ENCODE measurements at regions not wholly inside any gene's neighbourhood (a gene's known extent, or its start where the extent isn't known, plus 50 kb on each side); places are given as distances from the start of the nearest gene placed in this dataset.
A peak's percentile ranks its signal among the peaks of the same experiment; 100 is the strongest.

DNA sequence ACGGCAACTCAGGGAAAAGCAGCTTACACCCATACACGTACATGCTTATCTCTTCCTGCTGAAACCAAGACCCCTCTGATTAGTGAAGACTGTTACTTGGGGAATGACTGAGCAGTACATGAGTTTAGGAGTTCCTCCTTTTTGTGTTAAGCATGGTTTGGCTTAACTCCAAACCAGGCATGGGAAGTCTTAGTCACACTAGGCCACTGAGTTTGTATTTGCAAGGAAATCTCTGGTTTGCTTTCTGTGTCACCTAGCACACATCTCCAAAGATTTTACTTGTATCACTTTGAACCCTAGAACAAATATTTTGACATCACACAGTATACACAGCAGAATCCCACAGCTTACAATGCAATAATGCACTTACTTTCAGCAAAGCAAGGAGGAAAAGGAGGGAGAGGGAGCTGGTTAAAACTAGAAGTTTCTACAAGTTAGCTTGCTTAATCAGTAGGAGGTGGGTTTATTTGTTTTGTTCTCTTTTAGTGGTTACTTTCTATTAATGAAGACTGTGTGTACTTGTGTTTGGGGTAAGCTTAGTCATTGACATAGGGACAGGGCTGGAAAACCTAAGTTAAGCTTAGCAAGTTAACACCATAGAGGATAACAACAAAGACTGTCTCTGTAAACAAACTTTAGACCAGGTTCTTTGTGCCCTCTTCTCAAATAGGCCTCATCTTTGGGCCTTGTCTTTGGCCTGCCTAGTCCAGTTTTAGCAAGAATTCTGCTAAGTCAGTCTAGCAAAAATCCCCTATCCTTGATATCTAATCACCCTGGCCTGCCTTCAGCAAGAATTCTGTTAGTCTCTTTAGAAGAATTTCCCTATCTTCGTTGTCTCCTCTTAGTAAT, 219.4 kb downstream of the MREG start:
- no peak overlapping the region for H3K27ac ChIP-seq (ENCODE audit: low read depth in 1 of 2, low read length in 2 of 2)
- H3K9ac ChIP-seq (ENCODE audit: low read depth in 1 of 2, low read length in 2 of 2), result no peak overlapping the region
- no peaks in the 10 kb centered on the region for H3K9me3 ChIP-seq (ENCODE audit: control insufficient read depth in 4 of 4, low read length in 3 of 4)
- WGBS, result 80% methylated on average over 3 of the region's 3 CpGs
- TF ChIP-seq JUND (IDR thresholded peaks at IDR 0.05), result peak in 1 of 2 donors; percentile 46
- TF ChIP-seq HNF4A (conservative IDR thresholded peaks at IDR 0.05), result peak; percentile 22 to 45
- no peak for TF ChIP-seq ZBTB33 (IDR thresholded peaks at IDR 0.05)
- no peaks in the 10 kb centered on the region for H3K36me3 ChIP-seq (ENCODE audit: control insufficient read depth in 4 of 4, insufficient read depth in 3 of 4, low read depth in 1 of 4, low read length in 3 of 4)
- no peaks in the 10 kb centered on the region for H3K27me3 ChIP-seq (ENCODE audit: control insufficient read depth in 4 of 4, insufficient read depth in 4 of 4, low read length in 3 of 4)
- peaks cover 0 to 5% (median 2%) of the 10 kb centered on the region in 4 donors for H3K4me1 ChIP-seq (ENCODE audit: control insufficient read depth in 4 of 4, insufficient read depth in 4 of 4, low read length in 3 of 4)
- H3K4me3 ChIP-seq (ENCODE audit: low read depth in 1 of 3, low read length in 3 of 3), result no peak overlapping the region
- no peak for DNase-seq (ENCODE audit: low spot score)

- H3K9ac ChIP-seq (ENCODE audit: low read depth in 1 of 2, low read length in 2 of 2), result no peak overlapping the region
- H3K36me3 ChIP-seq (ENCODE audit: control insufficient read depth in 4 of 4, insufficient read depth in 3 of 4, low read depth in 1 of 4, low read length in 3 of 4), result no peaks in the 10 kb centered on the region
- H3K27me3 ChIP-seq (ENCODE audit: control insufficient read depth in 4 of 4, insufficient read depth in 4 of 4, low read length in 3 of 4), result no peaks in the 10 kb centered on the region
- no peak for DNase-seq (ENCODE audit: low spot score)
- no peak overlapping the region for H3K4me3 ChIP-seq (ENCODE audit: low read depth in 1 of 3, low read length in 3 of 3)
- H3K27ac ChIP-seq (ENCODE audit: low read depth in 1 of 2, low read length in 2 of 2), result no peak overlapping the region
- 86% methylated on average over 4 of the region's 4 CpGs for WGBS
- peaks cover 0 to 5% (median 2%) of the 10 kb centered on the region in 4 donors for H3K4me1 ChIP-seq (ENCODE audit: control insufficient read depth in 4 of 4, insufficient read depth in 4 of 4, low read length in 3 of 4)
- TF ChIP-seq NR2F2 (IDR thresholded peaks at IDR 0.05), result no peak
- TF ChIP-seq FOXA2 (IDR thresholded peaks at IDR 0.05), result no peak
- TF ChIP-seq, protein P1, sequence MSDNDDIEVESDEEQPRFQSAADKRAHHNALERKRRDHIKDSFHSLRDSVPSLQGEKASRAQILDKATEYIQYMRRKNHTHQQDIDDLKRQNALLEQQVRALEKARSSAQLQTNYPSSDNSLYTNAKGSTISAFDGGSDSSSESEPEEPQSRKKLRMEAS (IDR thresholded peaks at IDR 0.05), result no peak
- no peak for TF ChIP-seq RAD21 (IDR thresholded peaks at IDR 0.05)
- no peak for TF ChIP-seq EGR1 (IDR thresholded peaks at IDR 0.05; ENCODE audit: low read depth in 2 of 2)
- no peak for TF ChIP-seq GABPA (IDR thresholded peaks at IDR 0.05 in 1 of 2, conservative IDR thresholded peaks at IDR 0.05 in 1 of 2)
- TF ChIP-seq TAF1 (conservative IDR thresholded peaks at IDR 0.05), result no peak
- no peak for TF ChIP-seq ZBTB33 (IDR thresholded peaks at IDR 0.05)
- no peaks in the 10 kb centered on the region for H3K9me3 ChIP-seq (ENCODE audit: control insufficient read depth in 4 of 4, low read length in 3 of 4)
These were observed 221.8 kb downstream of the MREG start for GRCh38 chr2:215791481-215791937.

DNA sequence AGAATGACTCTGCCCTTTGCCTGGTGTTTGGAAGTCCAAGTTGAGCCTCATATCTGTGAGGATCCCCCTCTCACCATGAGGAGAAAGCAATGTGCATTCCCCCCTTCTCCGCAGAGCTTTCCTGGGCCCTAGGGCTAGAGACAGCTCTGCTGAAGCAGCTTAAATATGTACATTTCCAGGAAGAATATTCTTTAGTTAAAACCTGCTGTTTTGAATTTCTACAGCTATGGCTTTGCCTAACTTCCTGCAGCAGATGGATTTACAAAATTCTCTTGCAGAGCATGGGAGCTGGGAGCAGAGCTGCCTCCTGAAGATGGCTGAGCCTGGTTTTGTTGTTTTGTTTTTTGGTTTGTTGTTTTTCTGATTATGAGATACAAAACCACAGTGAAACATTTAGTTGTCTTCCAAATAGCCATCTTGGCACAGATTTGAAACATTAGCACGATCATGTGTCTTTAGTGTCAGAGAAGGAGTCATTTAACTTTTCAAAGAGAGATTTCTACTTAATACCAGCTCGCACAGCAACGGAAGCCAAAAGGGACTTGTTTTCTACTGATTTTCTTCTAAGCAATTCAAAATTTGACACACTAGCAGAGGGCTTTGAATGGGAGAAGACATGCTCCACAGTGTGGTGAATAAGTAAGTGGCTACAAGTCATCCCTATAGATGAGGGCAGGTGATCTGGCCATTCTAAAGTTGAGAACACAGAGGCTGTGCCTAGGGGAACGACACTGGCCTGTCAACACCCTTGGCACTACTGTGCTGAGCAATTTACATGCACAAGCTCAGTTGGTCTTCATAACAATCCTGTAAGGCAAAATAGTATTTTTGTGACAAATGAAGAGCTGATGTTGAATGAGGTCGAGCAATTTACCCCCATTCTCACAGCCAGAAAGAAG, 222.6 kb downstream of the MREG start:
- Histone ChIP-seq H3K27me3 (ENCODE audit: control insufficient read depth in 4 of 4, insufficient read depth in 4 of 4, low read length in 3 of 4) (no peaks in the 10 kb centered on the region), H3K9me3 (ENCODE audit: control insufficient read depth in 4 of 4, low read length in 3 of 4) (no peaks in the 10 kb centered on the region), H3K27ac (ENCODE audit: low read depth in 1 of 2, low read length in 2 of 2) (no peak overlapping the region), H3K9ac (ENCODE audit: low read depth in 1 of 2, low read length in 2 of 2) (no peak overlapping the region), H3K4me1 (ENCODE audit: control insufficient read depth in 4 of 4, insufficient read depth in 4 of 4, low read length in 3 of 4) (peaks cover 0 to 5% (median 2%) of the 10 kb centered on the region in 4 donors), H3K36me3 (ENCODE audit: control insufficient read depth in 4 of 4, insufficient read depth in 3 of 4, low read depth in 1 of 4, low read length in 3 of 4) (no peaks in the 10 kb centered on the region), H3K4me3 (ENCODE audit: low read depth in 1 of 3, low read length in 3 of 3) (no peak overlapping the region)
- WGBS, result 84% methylated on average over 6 of the region's 6 CpGs
- DNase-seq (ENCODE audit: low spot score), result no peak
- no peak for TF ChIP-seq TAF1 (conservative IDR thresholded peaks at IDR 0.05)
- TF ChIP-seq HNF4G (IDR thresholded peaks at IDR 0.05), result no peak
- TF ChIP-seq NR2F2 (IDR thresholded peaks at IDR 0.05), result no peak
- TF ChIP-seq SP1 (IDR thresholded peaks at IDR 0.05), result no peak
- no peak for TF ChIP-seq YY1 (IDR thresholded peaks at IDR 0.05)
- TF ChIP-seq, protein P2, sequence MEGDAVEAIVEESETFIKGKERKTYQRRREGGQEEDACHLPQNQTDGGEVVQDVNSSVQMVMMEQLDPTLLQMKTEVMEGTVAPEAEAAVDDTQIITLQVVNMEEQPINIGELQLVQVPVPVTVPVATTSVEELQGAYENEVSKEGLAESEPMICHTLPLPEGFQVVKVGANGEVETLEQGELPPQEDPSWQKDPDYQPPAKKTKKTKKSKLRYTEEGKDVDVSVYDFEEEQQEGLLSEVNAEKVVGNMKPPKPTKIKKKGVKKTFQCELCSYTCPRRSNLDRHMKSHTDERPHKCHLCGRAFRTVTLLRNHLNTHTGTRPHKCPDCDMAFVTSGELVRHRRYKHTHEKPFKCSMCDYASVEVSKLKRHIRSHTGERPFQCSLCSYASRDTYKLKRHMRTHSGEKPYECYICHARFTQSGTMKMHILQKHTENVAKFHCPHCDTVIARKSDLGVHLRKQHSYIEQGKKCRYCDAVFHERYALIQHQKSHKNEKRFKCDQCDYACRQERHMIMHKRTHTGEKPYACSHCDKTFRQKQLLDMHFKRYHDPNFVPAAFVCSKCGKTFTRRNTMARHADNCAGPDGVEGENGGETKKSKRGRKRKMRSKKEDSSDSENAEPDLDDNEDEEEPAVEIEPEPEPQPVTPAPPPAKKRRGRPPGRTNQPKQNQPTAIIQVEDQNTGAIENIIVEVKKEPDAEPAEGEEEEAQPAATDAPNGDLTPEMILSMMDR (IDR thresholded peaks at IDR 0.05; ENCODE audit: low read depth, low read length, missing input control), result no peak
- no peak for TF ChIP-seq HNF4A (conservative IDR thresholded peaks at IDR 0.05)
- no peak for TF ChIP-seq RXRA (IDR thresholded peaks at IDR 0.05)

Measured in liver (tissue), 8 donors.